GM23338 (cell line): ENCODE measurements at regions not wholly inside any gene's neighbourhood (a gene's known extent, or its start where the extent isn't known, plus 50 kb on each side); places are given as distances from the start of the nearest gene placed in this dataset.

Experiments used
- CTCF ChIP-seq, 2 experiments: fragments of 200-600 bp in 1 of 2; sonication (generic) in 1 of 2; conservative IDR thresholded peaks; 2 replicates each; pipeline versions ENCODE4 v1.5.1 to v1.6.1; 2016 to 2017; ENCODE audit warnings: antibody characterized with exemption in 2 of 2, low read depth in 2 of 2, mild to moderate bottlenecking in 2 of 2, moderate library complexity in 1 of 2
- JUNB ChIP-seq: IDR thresholded peaks from one replicate; pipeline ENCODE4 v1.6.1; 2016; ENCODE audit warnings: antibody characterized with exemption; ENCODE audit not compliant: unreplicated experiment
- POLR2AphosphoS5 ChIP-seq: IDR thresholded peaks from 2 replicates; pipeline ENCODE4 v1.6.1; 2016; ENCODE audit warnings: antibody characterized with exemption, low read depth
- TF ChIP-seq, protein P1 (sequence below): IDR thresholded peaks from one replicate; pipeline ENCODE4 v1.6.1; 2018; ENCODE audit warnings: antibody characterized with exemption; ENCODE audit not compliant: unreplicated experiment

DNA sequence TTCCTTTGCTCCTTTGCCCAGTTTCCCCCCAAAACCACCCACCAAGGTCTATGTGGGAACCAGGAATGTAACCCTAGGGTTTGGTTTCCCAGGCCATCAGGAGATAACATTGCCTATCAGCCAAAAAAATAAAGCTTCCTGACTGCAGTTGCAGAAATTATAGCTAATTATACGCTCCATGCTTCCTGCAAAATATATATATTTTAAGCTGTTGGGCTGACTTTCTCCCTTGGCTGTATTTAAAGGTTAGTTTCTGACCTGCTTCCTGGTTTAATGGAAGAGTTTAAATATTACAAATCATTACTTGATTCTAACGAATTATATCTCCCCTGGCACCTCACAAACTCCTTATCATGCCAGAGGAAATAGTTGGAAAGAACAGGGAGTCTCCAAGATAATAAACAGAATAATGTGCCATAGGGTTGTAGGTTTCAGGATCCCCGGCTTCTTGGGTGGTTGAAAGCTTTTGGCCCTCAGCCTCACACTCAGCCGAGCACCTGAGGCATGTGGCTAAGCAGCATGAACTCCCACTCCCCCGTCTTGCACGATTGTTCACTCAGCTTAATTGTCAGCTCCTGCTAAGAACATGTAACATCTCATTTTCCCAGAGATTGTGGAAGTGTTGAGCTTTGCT lies 79.9 kb downstream of the FZD1 start:
- no peak for TF ChIP-seq JUNB
- TF ChIP-seq CTCF (conservative IDR thresholded peaks at IDR 0.05; ENCODE audit: low read depth in 2 of 2): no peak
- TF ChIP-seq POLR2AphosphoS5: no peak
- TF ChIP-seq, protein P1, sequence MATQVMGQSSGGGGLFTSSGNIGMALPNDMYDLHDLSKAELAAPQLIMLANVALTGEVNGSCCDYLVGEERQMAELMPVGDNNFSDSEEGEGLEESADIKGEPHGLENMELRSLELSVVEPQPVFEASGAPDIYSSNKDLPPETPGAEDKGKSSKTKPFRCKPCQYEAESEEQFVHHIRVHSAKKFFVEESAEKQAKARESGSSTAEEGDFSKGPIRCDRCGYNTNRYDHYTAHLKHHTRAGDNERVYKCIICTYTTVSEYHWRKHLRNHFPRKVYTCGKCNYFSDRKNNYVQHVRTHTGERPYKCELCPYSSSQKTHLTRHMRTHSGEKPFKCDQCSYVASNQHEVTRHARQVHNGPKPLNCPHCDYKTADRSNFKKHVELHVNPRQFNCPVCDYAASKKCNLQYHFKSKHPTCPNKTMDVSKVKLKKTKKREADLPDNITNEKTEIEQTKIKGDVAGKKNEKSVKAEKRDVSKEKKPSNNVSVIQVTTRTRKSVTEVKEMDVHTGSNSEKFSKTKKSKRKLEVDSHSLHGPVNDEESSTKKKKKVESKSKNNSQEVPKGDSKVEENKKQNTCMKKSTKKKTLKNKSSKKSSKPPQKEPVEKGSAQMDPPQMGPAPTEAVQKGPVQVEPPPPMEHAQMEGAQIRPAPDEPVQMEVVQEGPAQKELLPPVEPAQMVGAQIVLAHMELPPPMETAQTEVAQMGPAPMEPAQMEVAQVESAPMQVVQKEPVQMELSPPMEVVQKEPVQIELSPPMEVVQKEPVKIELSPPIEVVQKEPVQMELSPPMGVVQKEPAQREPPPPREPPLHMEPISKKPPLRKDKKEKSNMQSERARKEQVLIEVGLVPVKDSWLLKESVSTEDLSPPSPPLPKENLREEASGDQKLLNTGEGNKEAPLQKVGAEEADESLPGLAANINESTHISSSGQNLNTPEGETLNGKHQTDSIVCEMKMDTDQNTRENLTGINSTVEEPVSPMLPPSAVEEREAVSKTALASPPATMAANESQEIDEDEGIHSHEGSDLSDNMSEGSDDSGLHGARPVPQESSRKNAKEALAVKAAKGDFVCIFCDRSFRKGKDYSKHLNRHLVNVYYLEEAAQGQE: no peak
